ENCODE measurements at regions not wholly inside any gene's neighbourhood (a gene's known extent, or its start where the extent isn't known, plus 50 kb on each side); places are given as distances from the start of the nearest gene placed in this dataset.

GRCh38 chr6:137973201-137973600, 106.1 kb downstream of the TNFAIP3 start:
- Histone ChIP-seq H3K27me3 (replicated peaks in 1 of 7) (no peaks in the 10 kb centered on the region), H3K4me3 (no peak overlapping the region), H3K9me3 (no peaks in the 10 kb centered on the region), H3K36me3 (no peaks in the 10 kb centered on the region), H3K4me1 (peaks cover 5 to 60% (median 36%) of the 10 kb centered on the region in 6 donors), H3K27ac (no peak overlapping the region)
- 83 to 92% (median 90%) methylated on average over 4 of the region's 4 CpGs for WGBS, 5 donors
- TF ChIP-seq POLR2AphosphoS5 (IDR thresholded peaks at IDR 0.05) (no peak), POLR2A (IDR thresholded peaks at IDR 0.05) (no peak)
- TF ChIP-seq, protein P1, sequence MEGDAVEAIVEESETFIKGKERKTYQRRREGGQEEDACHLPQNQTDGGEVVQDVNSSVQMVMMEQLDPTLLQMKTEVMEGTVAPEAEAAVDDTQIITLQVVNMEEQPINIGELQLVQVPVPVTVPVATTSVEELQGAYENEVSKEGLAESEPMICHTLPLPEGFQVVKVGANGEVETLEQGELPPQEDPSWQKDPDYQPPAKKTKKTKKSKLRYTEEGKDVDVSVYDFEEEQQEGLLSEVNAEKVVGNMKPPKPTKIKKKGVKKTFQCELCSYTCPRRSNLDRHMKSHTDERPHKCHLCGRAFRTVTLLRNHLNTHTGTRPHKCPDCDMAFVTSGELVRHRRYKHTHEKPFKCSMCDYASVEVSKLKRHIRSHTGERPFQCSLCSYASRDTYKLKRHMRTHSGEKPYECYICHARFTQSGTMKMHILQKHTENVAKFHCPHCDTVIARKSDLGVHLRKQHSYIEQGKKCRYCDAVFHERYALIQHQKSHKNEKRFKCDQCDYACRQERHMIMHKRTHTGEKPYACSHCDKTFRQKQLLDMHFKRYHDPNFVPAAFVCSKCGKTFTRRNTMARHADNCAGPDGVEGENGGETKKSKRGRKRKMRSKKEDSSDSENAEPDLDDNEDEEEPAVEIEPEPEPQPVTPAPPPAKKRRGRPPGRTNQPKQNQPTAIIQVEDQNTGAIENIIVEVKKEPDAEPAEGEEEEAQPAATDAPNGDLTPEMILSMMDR (IDR thresholded peaks at IDR 0.05 in 8 of 11, conservative IDR thresholded peaks at IDR 0.05 in 3 of 11): no peak
- intact Hi-C loops (cut with DNase I; ENCODE audit: low total_unique reads): no loop called here
- DNase-seq: no peak

- H3K27me3 ChIP-seq (replicated peaks in 1 of 7): no peaks in the 10 kb centered on the region
- WGBS, 5 donors: 11 to 19% (median 17%) methylated on average over 6 of the region's 6 CpGs
- H3K4me3 ChIP-seq: peak overlapping the region in 1 of 8 donors; percentile 2
- TF ChIP-seq POLR2AphosphoS5 (IDR thresholded peaks at IDR 0.05): no peak
- TF ChIP-seq, protein P1 (IDR thresholded peaks at IDR 0.05 in 8 of 11, conservative IDR thresholded peaks at IDR 0.05 in 3 of 11): peak in 8 of 11 experiments; percentile 30 to 54 (median 36)
- TF ChIP-seq POLR2A (IDR thresholded peaks at IDR 0.05): no peak
- peaks cover 0 to 44% (median 23%) of the 10 kb centered on the region in 6 donors for H3K4me1 ChIP-seq
- H3K27ac ChIP-seq: peak overlapping the region in 7 of 8 donors; percentile 23 to 72 (median 61)
- no peaks in the 10 kb centered on the region for H3K36me3 ChIP-seq
- H3K9me3 ChIP-seq: no peaks in the 10 kb centered on the region
- intact Hi-C loops (cut with DNase I; ENCODE audit: low total_unique reads): no loop called here
- DNase-seq: no peak
Observed at GRCh38 chr6:137975188-137975940, 108.3 kb downstream of the TNFAIP3 start.

DNA sequence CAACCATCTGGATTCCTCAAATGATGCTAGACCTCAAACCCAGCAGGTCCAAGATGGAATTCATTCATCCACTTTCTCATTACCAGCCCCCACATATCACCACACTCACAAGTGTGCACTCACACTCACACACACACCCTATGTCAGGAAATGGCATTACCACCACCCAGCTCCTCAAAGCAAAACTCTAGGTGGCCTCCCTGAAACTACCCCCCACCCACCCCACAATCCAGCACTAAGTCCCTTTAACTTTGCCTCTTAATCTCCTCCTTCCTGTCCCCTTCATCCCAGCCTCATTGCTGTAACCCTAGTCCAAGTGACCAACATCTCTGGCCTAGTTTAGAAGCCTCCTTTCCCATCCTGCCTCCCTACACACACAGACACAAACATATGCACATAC, 109.4 kb downstream of the TNFAIP3 start:
- no peaks in the 10 kb centered on the region for H3K36me3 ChIP-seq
- H3K27me3 ChIP-seq (replicated peaks in 1 of 7): no peaks in the 10 kb centered on the region
- H3K4me1 ChIP-seq: peaks cover 0 to 44% (median 21%) of the 10 kb centered on the region in 6 donors
- peak overlapping the region in 4 of 8 donors; percentile 44 to 72 (median 71) for H3K27ac ChIP-seq
- DNase-seq: no peak
- intact Hi-C loops (cut with DNase I; ENCODE audit: low total_unique reads): no loop called here
- H3K9me3 ChIP-seq: no peaks in the 10 kb centered on the region
- no peak overlapping the region for H3K4me3 ChIP-seq
- TF ChIP-seq POLR2A (IDR thresholded peaks at IDR 0.05) (no peak), POLR2AphosphoS5 (IDR thresholded peaks at IDR 0.05) (no peak)
- TF ChIP-seq, protein P1 (IDR thresholded peaks at IDR 0.05 in 8 of 11, conservative IDR thresholded peaks at IDR 0.05 in 3 of 11): no peak

DNA sequence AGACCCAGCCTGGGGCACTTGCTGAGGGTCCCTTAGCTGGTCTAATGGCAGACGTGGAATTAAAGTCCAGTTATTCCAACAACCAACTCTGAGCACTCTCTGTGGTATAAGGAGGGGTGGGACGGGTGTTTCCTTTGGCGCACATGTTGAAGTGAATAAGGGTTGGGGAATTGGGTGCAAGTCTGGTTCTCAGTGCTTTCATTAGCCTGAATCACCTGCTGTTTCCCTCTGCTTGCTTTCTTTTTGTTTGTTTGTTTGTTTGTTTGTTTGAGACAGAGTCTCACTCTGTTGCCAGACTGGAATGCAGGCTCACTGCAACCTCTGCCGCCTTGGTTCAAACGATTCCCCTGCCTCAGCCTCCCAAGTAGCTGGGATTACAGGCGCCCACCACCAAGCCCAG, 110.1 kb downstream of the TNFAIP3 start:
- Histone ChIP-seq H3K4me1 (peaks cover 0 to 44% (median 21%) of the 10 kb centered on the region in 6 donors), H3K36me3 (no peaks in the 10 kb centered on the region), H3K27me3 (replicated peaks in 1 of 7) (no peaks in the 10 kb centered on the region), H3K27ac (peak overlapping the region in 1 of 8 donors; percentile 72), H3K4me3 (no peak overlapping the region), H3K9me3 (no peaks in the 10 kb centered on the region)
- 75 to 90% (median 89%) methylated on average over 6 of the region's 6 CpGs for WGBS, 5 donors
- intact Hi-C loops (cut with DNase I; ENCODE audit: low total_unique reads): no loop called here
- no peak for DNase-seq
- no peak for TF ChIP-seq POLR2A (IDR thresholded peaks at IDR 0.05)
- TF ChIP-seq POLR2AphosphoS5 (IDR thresholded peaks at IDR 0.05): no peak
- TF ChIP-seq, protein P1 (IDR thresholded peaks at IDR 0.05 in 8 of 11, conservative IDR thresholded peaks at IDR 0.05 in 3 of 11): no peak
